GM12878 (cell line): ENCODE measurements at regions not wholly inside any gene's neighbourhood (a gene's known extent, or its start where the extent isn't known, plus 50 kb on each side); places are given as distances from the start of the nearest gene placed in this dataset.

Experiments
- CBX5 ChIP-seq: sonication (generic); IDR thresholded peaks from 2 replicates; pipeline ENCODE4 v1.6.1; 2016; ENCODE audit warnings: low read depth, moderate library complexity, mild to moderate bottlenecking, inconsistent platforms
- CEBPB ChIP-seq, 2 experiments: fragments of 150-350 bp in 1 of 2; IDR thresholded peaks; 2 replicates each; pipeline ENCODE4 v1.6.1; 2012 to 2014; ENCODE audit warnings: low read depth in 2 of 2, low read length in 2 of 2, borderline replicate concordance in 1 of 2, inconsistent platforms in 1 of 2
- CHD1 ChIP-seq: IDR thresholded peaks from 2 replicates; pipeline ENCODE4 v1.6.1; 2012; ENCODE audit warnings: low read depth, low read length, improper control_type of control experiment
- CTCF ChIP-seq, 3 experiments: IDR thresholded peaks in 2 of 3; conservative IDR thresholded peaks in 1 of 3; 2 replicates each; pipeline ENCODE4 v1.5.1; 2011; ENCODE audit warnings: low read depth in 3 of 3, low read length in 3 of 3, mild to moderate bottlenecking in 3 of 3, control low read depth in 2 of 3, moderate library complexity in 2 of 3, inconsistent platforms in 1 of 3, mixed read lengths in 1 of 3; ENCODE audit not compliant: control insufficient read depth in 2 of 3, insufficient read depth in 1 of 3; ENCODE audit errors: extremely low read depth in 1 of 3
- ESRRA ChIP-seq: IDR thresholded peaks from 2 replicates; pipeline ENCODE4 v1.6.1; 2012; ENCODE audit warnings: mild to moderate bottlenecking, low read length, improper control_type of control experiment
- FOXM1 ChIP-seq: IDR thresholded peaks from 2 replicates; pipeline ENCODE4 v1.6.1; 2012; ENCODE audit warnings: low read depth, mild to moderate bottlenecking, inconsistent platforms, low read length, moderate library complexity
- MTA2 ChIP-seq: fragments of 450-650 bp; IDR thresholded peaks from 2 replicates; pipeline ENCODE4 v1.6.1; 2016; ENCODE audit warnings: low read depth, mild to moderate bottlenecking, moderate library complexity
- PBX3 ChIP-seq: IDR thresholded peaks from 2 replicates; pipeline ENCODE4 v1.6.1; 2011; ENCODE audit warnings: mild to moderate bottlenecking, low read depth, low read length, moderate library complexity; ENCODE audit not compliant: insufficient replicate concordance
- POLR2A ChIP-seq: IDR thresholded peaks from 2 replicates; pipeline ENCODE4 v1.6.1; 2011; ENCODE audit warnings: low read depth, mild to moderate bottlenecking, low read length
- SIX5 ChIP-seq: IDR thresholded peaks from 2 replicates; pipeline ENCODE4 v1.6.1; 2011; ENCODE audit warnings: mild to moderate bottlenecking, low read depth, low read length, moderate library complexity; ENCODE audit not compliant: severe bottlenecking
- SUZ12 ChIP-seq: fragments of 200-600 bp; sonication (generic); IDR thresholded peaks from one replicate; pipeline ENCODE4 v1.6.1; 2018; ENCODE audit warnings: antibody characterized with exemption, mild to moderate bottlenecking; ENCODE audit not compliant: unreplicated experiment
- USF1 ChIP-seq: IDR thresholded peaks from 2 replicates; pipeline ENCODE4 v1.6.1; 2011; ENCODE audit warnings: borderline replicate concordance, low read depth, mild to moderate bottlenecking, moderate library complexity, mixed read lengths, low read length; ENCODE audit not compliant: insufficient read depth; ENCODE audit errors: extremely low read length
- YBX1 ChIP-seq: fragments of 450-650 bp; IDR thresholded peaks from 2 replicates; pipeline ENCODE4 v1.6.1; 2016; ENCODE audit warnings: antibody characterized with exemption
- ZBTB4 ChIP-seq: fragments of 450-650 bp; formaldehyde crosslinking; IDR thresholded peaks from 2 replicates; pipeline ENCODE4 v1.4.0; 2022; ENCODE audit warnings: mild to moderate bottlenecking, moderate library complexity

- TF ChIP-seq USF1 (no peak), FOXM1 (no peak), YBX1 (no peak), CTCF (IDR thresholded peaks at IDR 0.05 in 2 of 3, conservative IDR thresholded peaks at IDR 0.05 in 1 of 3; ENCODE audit: control insufficient read depth in 2 of 3, extremely low read depth in 1 of 3, insufficient read depth in 1 of 3, low read depth in 3 of 3, low read length in 3 of 3) (no peak), POLR2A (no peak), CHD1 (no peak), SUZ12 (no peak), SIX5 (no peak), ZBTB4 (no peak), CBX5 (no peak), CEBPB (IDR thresholded peaks at IDR 0.05; ENCODE audit: borderline replicate concordance in 1 of 2, low read depth in 2 of 2, low read length in 2 of 2) (no peak), ESRRA (no peak), PBX3 (no peak), MTA2 (no peak)
Measured at GRCh38 chr2:226467633-226468032, 332.0 kb downstream of the IRS1 start.
